ENCODE measurements at regions not wholly inside any gene's neighbourhood (a gene's known extent, or its start where the extent isn't known, plus 50 kb on each side); places are given as distances from the start of the nearest gene placed in this dataset.

DNA sequence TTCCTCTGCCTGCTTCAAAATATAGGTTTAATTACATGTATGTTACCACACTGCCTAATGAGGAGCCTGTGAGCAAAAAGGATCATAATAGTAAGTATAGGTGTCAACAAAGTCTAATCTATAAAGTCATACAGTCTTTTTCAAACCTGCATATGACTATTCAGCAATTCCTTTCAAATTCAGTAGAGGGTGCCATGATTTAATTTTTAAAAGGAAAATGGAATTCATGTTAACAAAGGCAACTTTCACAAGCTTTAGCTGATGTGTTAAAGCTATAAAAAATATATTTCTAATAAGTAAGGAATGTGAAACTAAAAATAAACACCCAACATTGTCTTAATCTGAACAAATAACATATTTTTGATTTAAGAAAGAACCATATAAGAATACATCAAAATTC, 52.1 kb downstream of the MPP7 start:
- peak; percentile 18 for DNase-seq (ENCODE audit: low spot score)
- TF ChIP-seq CTCF (IDR thresholded peaks at IDR 0.05; ENCODE audit: extremely low read depth, missing control alignments): peak; percentile 4

DNA sequence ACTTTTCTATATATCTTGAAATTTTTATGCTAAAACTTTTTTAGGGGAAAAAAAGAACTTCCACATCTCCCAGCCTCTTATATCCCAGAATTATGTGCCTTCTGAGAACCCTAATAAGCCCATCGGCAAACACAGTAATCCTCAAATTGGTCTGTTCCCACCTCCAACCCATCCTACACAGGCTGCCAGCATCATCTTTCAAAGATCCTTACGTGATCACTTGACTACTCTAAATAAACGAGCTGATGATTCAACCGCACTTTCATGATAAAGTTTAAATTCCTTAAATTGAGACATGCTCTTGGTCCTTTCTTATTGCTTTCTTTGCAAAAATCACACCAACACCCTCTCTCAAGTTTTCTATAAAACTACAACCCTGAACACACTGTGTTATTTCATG, 52.5 kb downstream of the MPP7 start:
- no peak for DNase-seq (ENCODE audit: low spot score)
- TF ChIP-seq CTCF (IDR thresholded peaks at IDR 0.05; ENCODE audit: extremely low read depth, missing control alignments): no peak

DNA sequence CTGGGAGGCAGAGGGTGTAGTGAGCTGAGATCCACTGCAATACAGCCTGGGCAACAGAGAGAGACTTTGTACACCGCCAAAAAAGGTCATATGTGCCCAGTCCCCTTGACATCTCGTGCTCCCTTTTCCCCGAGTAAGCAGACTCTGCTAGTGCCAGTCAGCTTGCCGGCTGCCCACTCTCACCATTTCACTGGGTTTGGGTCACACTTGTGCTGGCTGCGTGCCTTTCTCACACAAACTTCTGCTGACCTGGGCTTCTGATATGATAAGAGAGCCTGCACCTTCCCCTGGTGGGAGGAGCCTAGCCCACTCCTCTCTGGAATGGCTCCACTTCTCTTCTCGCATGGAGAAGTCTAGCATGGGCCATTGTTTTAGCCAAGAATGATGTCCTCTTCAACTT, 53.4 kb downstream of the MPP7 start:
- TF ChIP-seq CTCF (IDR thresholded peaks at IDR 0.05; ENCODE audit: extremely low read depth, missing control alignments): no peak
- no peak for DNase-seq (ENCODE audit: low spot score)

DNA sequence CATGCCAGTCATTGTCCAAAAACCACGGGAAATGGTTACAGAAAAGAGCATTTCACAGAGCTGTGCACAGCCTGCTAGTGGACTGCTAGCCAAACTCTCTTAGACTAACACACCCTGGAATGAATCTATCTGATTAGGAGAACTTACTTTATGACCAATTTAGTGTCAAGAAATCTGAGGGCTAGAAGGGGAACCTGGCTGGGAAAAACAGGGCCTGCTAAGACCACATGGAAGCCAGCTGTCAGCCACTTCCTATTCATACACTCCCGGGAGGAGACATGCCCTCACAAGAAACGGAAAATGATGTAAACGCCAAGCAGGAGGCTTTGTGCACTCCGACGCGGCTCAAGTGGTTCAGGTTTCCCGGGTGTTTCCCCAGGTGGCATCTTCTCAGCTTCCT, 54.8 kb downstream of the MPP7 start:
- TF ChIP-seq CTCF (IDR thresholded peaks at IDR 0.05; ENCODE audit: extremely low read depth, missing control alignments): no peak
- no peak for DNase-seq (ENCODE audit: low spot score)

- no peak for TF ChIP-seq CTCF (IDR thresholded peaks at IDR 0.05; ENCODE audit: extremely low read depth, missing control alignments)
- DNase-seq (ENCODE audit: low spot score): no peak
These were observed 56.8 kb downstream of the MPP7 start for GRCh38 chr10:28246023-28246422.

DNA sequence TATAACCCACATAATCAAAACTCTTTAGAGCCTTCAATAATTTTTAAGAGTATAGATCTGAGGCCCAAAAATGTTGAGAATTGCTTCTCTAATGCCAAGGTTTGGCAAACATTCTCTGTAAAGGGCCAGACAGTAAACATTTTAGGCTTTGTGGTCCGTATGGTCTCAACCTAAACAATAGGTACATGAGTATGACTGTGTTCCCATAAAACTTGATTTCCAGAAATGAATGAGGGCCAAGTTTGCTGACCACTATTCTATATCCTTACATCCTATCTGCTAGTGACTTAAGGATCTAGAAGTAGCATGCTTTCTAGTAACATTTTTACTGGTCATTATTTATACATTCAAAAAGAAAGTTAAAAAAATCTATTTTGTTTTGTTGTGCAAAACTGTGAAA, 58.9 kb downstream of the MPP7 start:
- no peak for TF ChIP-seq CTCF (IDR thresholded peaks at IDR 0.05; ENCODE audit: extremely low read depth, missing control alignments)
- DNase-seq (ENCODE audit: low spot score): no peak

DNA sequence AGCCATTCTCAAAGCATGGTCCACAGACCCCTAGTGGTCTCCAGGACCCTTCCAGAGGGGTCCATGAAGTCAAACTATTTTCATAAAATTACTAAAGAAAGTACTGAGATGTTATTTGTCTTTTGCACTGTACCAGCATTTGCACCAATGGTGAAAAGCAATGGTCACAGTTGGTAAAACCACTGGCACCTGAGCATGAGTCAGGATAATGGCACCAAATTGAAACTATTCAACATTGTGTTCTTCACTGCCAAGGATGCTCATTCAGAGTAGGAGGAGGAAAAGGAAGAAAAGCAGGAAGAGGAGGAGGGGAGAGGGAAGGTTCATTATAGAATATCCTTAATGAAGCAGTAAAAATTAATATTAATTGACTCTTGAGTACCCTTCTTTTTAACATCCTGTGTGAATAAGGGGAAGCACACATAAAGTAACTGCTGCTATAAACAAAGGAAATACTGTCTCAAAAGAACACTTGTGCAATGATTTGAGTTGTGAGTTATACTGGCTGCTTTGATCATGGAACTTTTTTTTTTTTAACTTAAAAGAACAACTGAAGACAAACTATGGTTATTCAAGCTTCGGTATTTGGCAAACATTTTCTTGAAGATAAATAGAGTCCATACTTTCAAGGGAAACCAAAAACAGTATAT, 60.2 kb downstream of the MPP7 start:
- TF ChIP-seq CTCF (IDR thresholded peaks at IDR 0.05; ENCODE audit: extremely low read depth, missing control alignments): no peak

More for the DNA sequence above, 60.2 kb downstream of the MPP7 start:
- no peak for DNase-seq (ENCODE audit: low spot score)

Measured in GM20000 (cell line).